Keratinocyte (primary cell): ENCODE measurements at regions not wholly inside any gene's neighbourhood (a gene's known extent, or its start where the extent isn't known, plus 50 kb on each side); places are given as distances from the start of the nearest gene placed in this dataset.

Experiments
- EZH2 ChIP-seq: IDR thresholded peaks from one replicate; pipeline ENCODE4 v1.6.1; 2012; ENCODE audit warnings: inconsistent platforms, mild to moderate bottlenecking, low read length, moderate library complexity
- TF ChIP-seq, protein P1 (sequence below), 3 experiments: IDR thresholded peaks in 1 of 3; conservative IDR thresholded peaks in 1 of 3; optimal IDR thresholded peaks in 1 of 3; 2 replicates in 2 of 3; 3 replicates in 1 of 3; pipeline versions ENCODE3 to v1.5.1; 2011; ENCODE audit warnings: low read length in 3 of 3, mild to moderate bottlenecking in 3 of 3, moderate library complexity in 2 of 3, control low read depth in 1 of 3, inconsistent platforms in 1 of 3; ENCODE audit not compliant: insufficient read depth in 2 of 3; ENCODE audit errors: extremely low read depth in 1 of 3

DNA sequence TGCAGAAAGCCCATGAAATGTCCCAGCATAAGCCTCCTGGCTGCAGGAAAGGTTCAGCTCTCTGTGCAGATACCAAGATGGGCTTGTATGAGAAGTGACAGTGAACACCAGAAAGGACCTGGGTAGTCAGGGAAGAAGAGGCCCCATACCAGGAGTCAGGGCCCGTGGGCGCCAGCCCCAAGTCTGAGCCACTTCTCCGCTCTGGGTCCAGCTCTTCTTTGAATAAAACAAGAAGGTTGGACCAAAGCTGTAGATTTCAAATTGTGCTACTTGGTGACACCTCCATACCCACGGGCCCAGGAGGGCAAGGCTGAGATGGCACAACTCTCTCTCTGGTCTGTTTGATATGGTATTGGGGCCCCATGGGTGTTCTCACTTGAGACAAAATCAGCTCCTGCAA, 261.5 kb downstream of the UACA start:
- TF ChIP-seq, protein P1, sequence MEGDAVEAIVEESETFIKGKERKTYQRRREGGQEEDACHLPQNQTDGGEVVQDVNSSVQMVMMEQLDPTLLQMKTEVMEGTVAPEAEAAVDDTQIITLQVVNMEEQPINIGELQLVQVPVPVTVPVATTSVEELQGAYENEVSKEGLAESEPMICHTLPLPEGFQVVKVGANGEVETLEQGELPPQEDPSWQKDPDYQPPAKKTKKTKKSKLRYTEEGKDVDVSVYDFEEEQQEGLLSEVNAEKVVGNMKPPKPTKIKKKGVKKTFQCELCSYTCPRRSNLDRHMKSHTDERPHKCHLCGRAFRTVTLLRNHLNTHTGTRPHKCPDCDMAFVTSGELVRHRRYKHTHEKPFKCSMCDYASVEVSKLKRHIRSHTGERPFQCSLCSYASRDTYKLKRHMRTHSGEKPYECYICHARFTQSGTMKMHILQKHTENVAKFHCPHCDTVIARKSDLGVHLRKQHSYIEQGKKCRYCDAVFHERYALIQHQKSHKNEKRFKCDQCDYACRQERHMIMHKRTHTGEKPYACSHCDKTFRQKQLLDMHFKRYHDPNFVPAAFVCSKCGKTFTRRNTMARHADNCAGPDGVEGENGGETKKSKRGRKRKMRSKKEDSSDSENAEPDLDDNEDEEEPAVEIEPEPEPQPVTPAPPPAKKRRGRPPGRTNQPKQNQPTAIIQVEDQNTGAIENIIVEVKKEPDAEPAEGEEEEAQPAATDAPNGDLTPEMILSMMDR (optimal IDR thresholded peaks at IDR 0.05 in 1 of 3, IDR thresholded peaks at IDR 0.05 in 1 of 3, conservative IDR thresholded peaks at IDR 0.05 in 1 of 3; ENCODE audit: extremely low read depth in 1 of 3, insufficient read depth in 2 of 3, low read length in 3 of 3), result no peak
- TF ChIP-seq EZH2, result no peak
